ENCODE measurements at regions not wholly inside any gene's neighbourhood (a gene's known extent, or its start where the extent isn't known, plus 50 kb on each side); places are given as distances from the start of the nearest gene placed in this dataset.

DNA sequence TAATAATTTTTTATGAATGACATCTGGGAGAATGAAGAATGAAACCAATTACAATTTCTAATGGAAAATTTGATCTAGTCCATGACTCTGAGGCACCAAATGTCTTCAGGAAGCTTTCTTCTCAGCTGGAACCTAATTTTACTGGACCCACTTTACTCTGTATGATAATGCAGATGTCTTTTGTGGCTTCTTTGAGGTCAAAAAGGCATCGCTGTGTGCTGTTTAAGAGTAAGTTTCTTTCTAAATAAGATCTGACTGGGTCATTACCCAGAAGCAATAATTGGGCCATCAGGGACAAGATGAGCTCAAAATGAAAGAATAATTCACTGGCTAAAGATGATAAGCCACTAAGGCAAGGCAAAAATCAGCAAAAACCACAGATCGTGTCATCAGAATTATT is 633.4 kb downstream of the PSAT1 start:
- TF ChIP-seq EZH2 (IDR thresholded peaks at IDR 0.05; ENCODE audit: insufficient read depth, poor library complexity, severe bottlenecking): no peak
- TF ChIP-seq EZH2phosphoT487 (IDR thresholded peaks at IDR 0.05; ENCODE audit: insufficient read depth, low read depth): no peak

Data from GM23248 (cell line).